T-helper 2 cell treated with Interferon-gamma antibody and Interleukin-4, amounts not matched to agents 5 μg/mL and 100 μg/mL, for 36 hours (primary cell): ENCODE measurements at regions not wholly inside any gene's neighbourhood (a gene's known extent, or its start where the extent isn't known, plus 50 kb on each side); places are given as distances from the start of the nearest gene placed in this dataset.

ENCODE experiments used
- DNase-seq: peaks from one replicate; pipeline ENCODE4 v3.0.0; 2021; ENCODE audit warnings: low spot score
- H3K27ac Mint-ChIP-seq: one replicate; pipeline ENCODE4 v1.8.0; 2021; ENCODE audit warnings: mild to moderate bottlenecking, mixed read lengths
- H3K27me3 Mint-ChIP-seq: one replicate; pipeline ENCODE4 v1.8.0; 2021; ENCODE audit warnings: low read depth, mixed read lengths
- H3K36me3 Mint-ChIP-seq: one replicate; pipeline ENCODE4 v1.8.0; 2021; ENCODE audit warnings: low read depth, mixed read lengths
- H3K4me1 Mint-ChIP-seq: one replicate; pipeline ENCODE4 v1.8.0; 2021; ENCODE audit warnings: low read depth, mixed read lengths
- H3K4me3 Mint-ChIP-seq: one replicate; pipeline ENCODE4 v1.8.0; 2022; ENCODE audit warnings: mild to moderate bottlenecking, moderate library complexity, mixed read lengths
- H3K9me3 Mint-ChIP-seq: one replicate; pipeline ENCODE4 v1.8.0; 2021; ENCODE audit warnings: mixed read lengths

GRCh38 chr19:30117636-30118145 is 175.7 kb downstream of the URI1 start:
- no peak for DNase-seq

GRCh38 chr19:30118221-30118620 is 176.2 kb downstream of the URI1 start:
- no peak for DNase-seq
- no peak overlapping the region for H3K4me3 Mint-ChIP-seq
- H3K9me3 Mint-ChIP-seq: no peaks in the 10 kb centered on the region
- no peaks in the 10 kb centered on the region for H3K4me1 Mint-ChIP-seq
- no peaks in the 10 kb centered on the region for H3K36me3 Mint-ChIP-seq
- H3K27ac Mint-ChIP-seq: no peak overlapping the region
- H3K27me3 Mint-ChIP-seq: no peaks in the 10 kb centered on the region

More at GRCh38 chr19:30117636-30118145, 175.7 kb downstream of the URI1 start:
- H3K36me3 Mint-ChIP-seq: no peaks in the 10 kb centered on the region
- H3K27ac Mint-ChIP-seq: no peak overlapping the region
- H3K4me3 Mint-ChIP-seq: no peak overlapping the region
- H3K4me1 Mint-ChIP-seq: no peaks in the 10 kb centered on the region
- no peaks in the 10 kb centered on the region for H3K27me3 Mint-ChIP-seq
- H3K9me3 Mint-ChIP-seq: no peaks in the 10 kb centered on the region

GRCh38 chr19:30118760-30119159 is 176.7 kb downstream of the URI1 start:
- no peaks in the 10 kb centered on the region for H3K36me3 Mint-ChIP-seq
- no peak overlapping the region for H3K4me3 Mint-ChIP-seq
- no peak overlapping the region for H3K27ac Mint-ChIP-seq
- DNase-seq: no peak
- no peaks in the 10 kb centered on the region for H3K27me3 Mint-ChIP-seq
- H3K4me1 Mint-ChIP-seq: no peaks in the 10 kb centered on the region
- no peaks in the 10 kb centered on the region for H3K9me3 Mint-ChIP-seq

GRCh38 chr19:30119180-30119908 is 177.3 kb downstream of the URI1 start:
- DNase-seq: no peak
- H3K27ac Mint-ChIP-seq: no peak overlapping the region
- no peak overlapping the region for H3K4me3 Mint-ChIP-seq
- no peaks in the 10 kb centered on the region for H3K9me3 Mint-ChIP-seq
- no peaks in the 10 kb centered on the region for H3K36me3 Mint-ChIP-seq
- H3K4me1 Mint-ChIP-seq: no peaks in the 10 kb centered on the region
- no peaks in the 10 kb centered on the region for H3K27me3 Mint-ChIP-seq

GRCh38 chr19:30120860-30121484 is 178.9 kb downstream of the URI1 start:
- Mint-ChIP-seq H3K9me3 (no peaks in the 10 kb centered on the region), H3K4me3 (no peak overlapping the region), H3K36me3 (no peaks in the 10 kb centered on the region), H3K4me1 (no peaks in the 10 kb centered on the region), H3K27me3 (no peaks in the 10 kb centered on the region), H3K27ac (no peak overlapping the region)
- no peak for DNase-seq

- Mint-ChIP-seq H3K9me3 (no peaks in the 10 kb centered on the region), H3K4me1 (no peaks in the 10 kb centered on the region), H3K27me3 (no peaks in the 10 kb centered on the region), H3K27ac (no peak overlapping the region), H3K4me3 (no peak overlapping the region), H3K36me3 (no peaks in the 10 kb centered on the region)
- no peak for DNase-seq
These were observed 180.4 kb downstream of the URI1 start for GRCh38 chr19:30122431-30122830.

- no peak for DNase-seq
- Mint-ChIP-seq H3K27ac (no peak overlapping the region), H3K27me3 (no peaks in the 10 kb centered on the region), H3K36me3 (no peaks in the 10 kb centered on the region), H3K9me3 (no peaks in the 10 kb centered on the region), H3K4me1 (no peaks in the 10 kb centered on the region), H3K4me3 (no peak overlapping the region)
These were observed 181.1 kb downstream of the URI1 start for GRCh38 chr19:30123119-30123518.

- Mint-ChIP-seq H3K27me3 (no peaks in the 10 kb centered on the region), H3K4me1 (no peaks in the 10 kb centered on the region), H3K9me3 (no peaks in the 10 kb centered on the region), H3K36me3 (no peaks in the 10 kb centered on the region), H3K27ac (no peak overlapping the region), H3K4me3 (no peak overlapping the region)
- no peak for DNase-seq
These were observed 181.6 kb downstream of the URI1 start for GRCh38 chr19:30123611-30124010.

- H3K4me1 Mint-ChIP-seq: no peaks in the 10 kb centered on the region
- H3K36me3 Mint-ChIP-seq: no peaks in the 10 kb centered on the region
- H3K27ac Mint-ChIP-seq: no peak overlapping the region
- no peak for DNase-seq
- no peak overlapping the region for H3K4me3 Mint-ChIP-seq
- no peaks in the 10 kb centered on the region for H3K9me3 Mint-ChIP-seq
- no peaks in the 10 kb centered on the region for H3K27me3 Mint-ChIP-seq
These were observed 186.2 kb downstream of the URI1 start for GRCh38 chr19:30128211-30128610.

- Mint-ChIP-seq H3K36me3 (no peaks in the 10 kb centered on the region), H3K4me1 (no peaks in the 10 kb centered on the region), H3K27me3 (no peaks in the 10 kb centered on the region), H3K27ac (no peak overlapping the region), H3K4me3 (no peak overlapping the region), H3K9me3 (no peaks in the 10 kb centered on the region)
- DNase-seq: no peak
These were observed 188.5 kb downstream of the URI1 start for GRCh38 chr19:30130356-30131122.

GRCh38 chr19:30131246-30131645 is 189.2 kb downstream of the URI1 start:
- H3K27me3 Mint-ChIP-seq: no peaks in the 10 kb centered on the region
- H3K4me1 Mint-ChIP-seq: no peaks in the 10 kb centered on the region
- no peak overlapping the region for H3K4me3 Mint-ChIP-seq
- no peak for DNase-seq
- no peaks in the 10 kb centered on the region for H3K36me3 Mint-ChIP-seq
- no peaks in the 10 kb centered on the region for H3K9me3 Mint-ChIP-seq
- no peak overlapping the region for H3K27ac Mint-ChIP-seq

- Mint-ChIP-seq H3K27me3 (no peaks in the 10 kb centered on the region), H3K4me1 (no peaks in the 10 kb centered on the region), H3K9me3 (no peaks in the 10 kb centered on the region), H3K4me3 (no peak overlapping the region), H3K27ac (no peak overlapping the region), H3K36me3 (no peaks in the 10 kb centered on the region)
- no peak for DNase-seq
These were observed 189.8 kb downstream of the URI1 start for GRCh38 chr19:30131722-30132291.

- no peak overlapping the region for H3K27ac Mint-ChIP-seq
- DNase-seq: no peak
- no peaks in the 10 kb centered on the region for H3K36me3 Mint-ChIP-seq
- H3K27me3 Mint-ChIP-seq: no peaks in the 10 kb centered on the region
- H3K4me3 Mint-ChIP-seq: no peak overlapping the region
- H3K4me1 Mint-ChIP-seq: no peaks in the 10 kb centered on the region
- H3K9me3 Mint-ChIP-seq: no peaks in the 10 kb centered on the region
These were observed 190.5 kb downstream of the URI1 start for GRCh38 chr19:30132343-30133075.
